HG03097 (cell line): ENCODE measurements at regions not wholly inside any gene's neighbourhood (a gene's known extent, or its start where the extent isn't known, plus 50 kb on each side); places are given as distances from the start of the nearest gene placed in this dataset.

Experiments
- ATAC-seq: cut with Tn5 transposase; IDR thresholded peaks from one replicate; pipeline ENCODE4 v1.9.1; 2021; ENCODE audit not compliant: unreplicated experiment, low FRiP score

DNA sequence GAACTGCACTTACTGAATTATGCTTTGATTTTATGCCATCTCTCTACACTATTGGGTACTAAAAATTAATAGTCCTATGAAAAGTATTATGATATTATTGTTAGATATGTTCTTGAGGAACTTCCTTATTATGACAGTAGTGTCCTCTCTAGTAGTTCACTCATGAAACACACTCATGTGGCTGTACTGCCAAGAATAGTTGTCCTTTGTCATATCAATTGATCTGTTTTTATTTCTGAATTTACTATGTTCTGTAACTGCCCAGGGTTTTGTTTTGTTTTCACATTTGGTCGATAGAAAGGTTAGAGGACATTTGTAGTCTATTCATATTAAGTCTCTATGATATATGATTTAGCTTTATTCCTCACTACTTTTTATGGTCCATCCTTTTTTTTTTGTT, 215.2 kb downstream of the PPARGC1A start:
- no peak for ATAC-seq

DNA sequence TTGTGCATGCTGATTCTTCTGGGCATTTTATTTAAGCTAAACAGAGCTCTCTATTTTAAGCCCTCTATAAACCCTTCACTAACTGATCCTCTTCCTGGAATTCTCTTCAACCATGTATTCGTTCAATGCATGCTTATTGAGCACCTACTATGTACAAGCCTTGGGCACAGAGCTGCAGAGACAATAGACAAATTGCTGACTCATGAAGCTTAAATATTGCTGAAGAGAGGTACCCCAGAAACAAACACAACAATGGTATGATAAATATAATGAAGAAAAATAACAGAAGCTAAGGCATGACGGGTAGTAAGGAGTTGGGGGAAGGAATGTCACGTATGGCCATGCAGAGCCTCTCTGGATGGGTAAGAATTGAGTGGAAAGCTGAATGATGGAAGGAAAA, 222.2 kb downstream of the PPARGC1A start:
- no peak for ATAC-seq

DNA sequence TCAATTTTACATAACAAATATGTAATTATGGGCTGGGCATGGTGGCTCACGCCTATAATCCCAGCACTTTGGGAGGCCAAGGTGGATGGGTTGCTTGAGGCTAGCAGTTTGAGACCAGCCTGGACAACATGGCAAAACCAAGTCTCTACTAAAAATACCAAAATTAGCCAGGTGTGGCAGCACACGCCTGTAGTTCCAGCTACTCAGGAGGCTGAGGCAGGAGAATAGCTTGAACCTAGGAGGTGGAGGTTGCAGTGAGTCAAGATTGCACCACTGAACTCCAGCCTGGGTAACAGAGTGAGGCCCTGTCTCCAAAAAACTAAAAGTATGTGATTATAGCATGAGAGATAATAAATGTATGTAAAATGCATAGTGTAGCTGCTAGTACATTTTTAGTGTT, 229.0 kb downstream of the PPARGC1A start:
- ATAC-seq, result no peak

DNA sequence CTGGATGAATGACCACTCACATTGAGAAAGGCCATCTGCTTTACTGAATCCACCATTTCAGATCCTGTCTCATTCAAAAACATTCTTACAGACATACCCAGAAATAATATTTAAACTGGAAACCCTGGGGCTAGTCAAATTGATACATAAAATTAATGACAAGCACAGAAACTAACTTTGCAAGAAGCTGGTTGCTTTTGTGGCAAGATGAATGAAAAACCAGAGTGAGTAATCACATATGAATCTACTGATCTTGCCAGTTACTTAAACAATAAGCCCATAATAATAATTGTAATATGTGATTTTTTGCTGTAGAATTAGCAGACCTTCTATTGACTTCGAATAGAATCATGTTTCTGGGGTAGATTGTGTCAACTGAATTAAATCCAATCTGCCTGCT, 235.1 kb downstream of the PPARGC1A start:
- no peak for ATAC-seq

DNA sequence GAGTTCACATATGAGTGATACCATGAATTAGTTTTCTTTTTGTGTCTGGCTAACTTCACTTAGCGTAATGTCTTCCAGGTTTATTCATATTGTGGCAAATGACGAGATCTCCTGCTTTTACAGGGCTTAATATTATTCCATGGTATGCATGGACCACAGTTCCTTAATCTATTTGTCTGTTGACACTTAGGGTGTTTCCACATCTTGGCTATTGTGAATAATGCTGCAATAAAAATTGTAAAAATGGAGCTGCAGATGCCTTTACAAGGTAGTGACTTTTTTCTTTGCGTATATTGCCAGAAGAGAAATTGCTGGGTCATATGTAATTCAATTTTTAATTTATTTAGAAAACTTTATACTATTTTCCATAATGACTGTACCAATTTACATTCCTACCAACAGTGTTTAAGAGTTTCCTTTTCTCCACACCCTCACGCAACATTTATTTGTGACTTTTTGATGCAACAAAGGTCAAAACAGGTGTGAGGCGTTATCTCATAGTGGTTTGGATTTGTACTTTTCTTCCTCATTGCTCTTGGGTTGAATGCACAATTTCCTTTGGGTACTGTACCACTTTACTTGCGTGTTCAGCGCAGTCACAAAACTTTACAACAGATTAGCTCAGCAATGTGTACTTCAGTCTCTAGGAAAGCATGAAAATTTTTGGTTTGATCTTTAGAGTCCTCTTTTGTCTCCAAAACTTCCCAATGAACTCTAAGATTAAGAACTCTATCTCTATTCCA, 240.8 kb downstream of the PPARGC1A start:
- ATAC-seq, result no peak

DNA sequence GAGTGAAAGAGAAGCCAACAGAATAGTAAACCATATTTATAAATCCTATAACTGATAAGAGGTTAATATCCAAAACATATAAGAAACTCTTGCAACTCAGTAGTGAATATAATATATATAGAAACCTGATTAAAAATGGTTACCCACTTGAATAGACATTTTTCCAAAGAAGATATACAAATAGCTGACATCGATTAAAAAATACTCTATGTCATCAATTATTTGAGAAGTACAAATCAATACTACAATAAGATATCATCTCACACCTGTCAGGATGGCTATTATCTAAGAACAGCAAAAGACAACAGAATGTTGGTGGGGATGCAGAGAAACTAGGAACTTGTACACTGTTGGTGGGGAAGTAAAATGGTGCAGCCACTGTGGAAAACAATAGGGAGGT, 254.4 kb downstream of the PPARGC1A start:
- ATAC-seq, result no peak

DNA sequence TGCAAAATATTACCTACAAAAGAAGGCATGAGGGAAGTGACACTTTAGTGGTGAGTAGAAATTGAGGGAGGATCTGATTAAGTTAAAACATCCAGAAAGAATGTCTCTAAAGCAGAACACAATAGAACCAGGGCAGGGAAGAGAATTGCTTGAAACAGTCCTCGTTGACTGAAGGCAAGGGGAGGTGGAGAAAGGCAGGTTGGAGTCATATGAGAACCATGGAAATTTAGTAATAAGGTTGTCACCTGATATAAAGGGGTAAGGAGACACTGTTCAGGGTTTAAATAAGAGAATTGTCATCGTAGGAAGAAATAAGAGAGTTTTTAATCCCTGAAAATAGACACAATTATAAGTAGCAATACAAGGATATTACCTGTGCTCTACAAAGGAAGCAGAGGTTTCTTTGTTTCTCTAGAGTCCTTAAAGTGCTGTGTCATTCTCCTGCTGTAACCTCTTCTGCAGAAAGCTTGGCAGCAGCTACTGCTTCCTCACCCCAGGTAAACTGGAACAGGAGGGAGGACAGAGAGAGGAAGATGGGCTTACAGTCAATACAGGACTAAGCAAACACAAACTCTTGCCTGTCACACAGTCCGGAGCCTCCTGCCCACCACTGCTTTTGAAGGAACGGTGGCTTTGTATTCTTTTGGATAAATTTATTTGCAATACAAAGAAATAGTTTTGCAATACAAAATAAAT, 258.4 kb downstream of the PPARGC1A start:
- ATAC-seq, result no peak

DNA sequence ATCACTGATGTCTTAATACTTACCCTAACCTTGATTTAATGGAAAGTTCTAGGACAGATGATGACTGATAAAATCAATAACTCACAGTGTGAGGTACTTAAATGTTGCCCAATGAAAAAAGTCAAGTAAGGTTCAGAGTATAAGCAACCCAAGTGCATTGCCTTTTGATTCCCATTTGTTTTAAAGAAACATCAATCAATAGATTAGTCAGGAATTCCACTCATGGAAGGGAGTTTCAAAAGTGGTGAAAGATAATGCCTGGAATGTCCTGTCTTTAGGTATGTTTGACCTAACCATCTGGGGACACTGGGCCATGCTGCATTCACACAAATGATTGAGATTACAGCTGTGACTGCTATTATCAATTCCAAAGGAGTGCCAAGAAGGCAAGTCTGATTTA, 259.7 kb downstream of the PPARGC1A start:
- no peak for ATAC-seq

DNA sequence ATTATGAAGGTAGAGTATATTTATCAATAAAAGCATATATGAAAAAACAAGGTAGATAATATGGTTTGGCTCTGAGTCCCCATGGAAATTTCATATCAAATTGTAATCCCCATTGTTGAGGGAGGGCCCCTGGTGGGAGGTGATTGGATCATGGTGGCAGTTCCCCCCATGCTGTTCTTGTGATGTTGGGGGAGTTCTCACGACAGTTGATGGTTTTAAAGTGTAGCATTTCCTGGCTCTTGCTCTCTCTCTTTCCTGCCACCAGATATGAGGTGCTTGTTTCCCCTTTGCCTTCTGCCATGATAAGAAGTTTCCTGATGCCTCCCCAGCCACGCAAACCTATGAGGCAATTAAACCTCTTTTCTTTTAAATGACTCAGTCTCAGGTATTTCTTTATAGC, 260.4 kb downstream of the PPARGC1A start:
- no peak for ATAC-seq

DNA sequence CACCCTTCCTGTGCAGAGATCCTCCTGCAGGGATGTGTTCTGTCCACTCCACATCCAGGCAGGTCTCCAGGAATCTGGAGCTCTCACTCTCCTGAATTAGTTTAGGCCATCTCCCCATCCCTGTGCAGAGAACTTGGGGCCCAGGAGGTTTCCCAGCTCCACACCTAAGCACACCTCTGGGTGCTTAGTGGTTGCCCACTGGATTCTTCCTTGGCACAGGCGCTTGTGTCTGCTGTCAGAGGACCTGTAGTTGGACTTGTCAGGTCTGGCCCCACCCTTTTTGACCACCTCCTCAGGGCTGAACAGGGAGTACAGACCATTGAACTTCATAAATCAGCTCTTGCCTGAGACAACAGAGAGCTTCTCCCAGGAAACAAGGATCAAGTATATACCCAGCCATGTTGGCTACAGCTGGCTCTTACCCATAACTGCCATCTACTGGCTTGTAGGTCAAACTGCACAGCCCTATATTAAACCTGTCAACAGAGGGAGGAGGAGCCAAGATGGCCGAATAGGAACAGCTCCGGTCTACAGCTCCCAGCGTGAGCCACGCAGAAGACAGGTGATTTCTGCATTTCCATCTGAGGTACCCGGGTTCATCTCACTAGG, 275.5 kb downstream of the PPARGC1A start:
- no peak for ATAC-seq

DNA sequence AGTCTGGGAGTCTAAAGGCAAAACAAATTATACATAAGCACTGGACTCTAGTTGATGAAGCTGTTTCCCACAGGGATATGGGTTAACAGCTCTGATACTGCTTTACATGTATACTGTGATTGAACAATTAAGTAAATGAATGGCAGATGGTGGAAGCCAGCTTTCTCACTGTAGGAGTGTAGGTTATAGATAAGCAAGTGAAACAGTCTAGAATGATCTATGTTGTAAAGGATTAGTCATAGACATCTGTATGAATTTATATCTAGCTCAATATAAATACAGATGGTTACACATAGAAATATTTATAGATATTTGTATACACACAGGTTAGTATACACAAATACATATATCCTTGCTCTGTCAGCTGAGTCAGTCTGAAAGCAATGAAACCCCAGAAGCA, 276.1 kb downstream of the PPARGC1A start:
- no peak for ATAC-seq

DNA sequence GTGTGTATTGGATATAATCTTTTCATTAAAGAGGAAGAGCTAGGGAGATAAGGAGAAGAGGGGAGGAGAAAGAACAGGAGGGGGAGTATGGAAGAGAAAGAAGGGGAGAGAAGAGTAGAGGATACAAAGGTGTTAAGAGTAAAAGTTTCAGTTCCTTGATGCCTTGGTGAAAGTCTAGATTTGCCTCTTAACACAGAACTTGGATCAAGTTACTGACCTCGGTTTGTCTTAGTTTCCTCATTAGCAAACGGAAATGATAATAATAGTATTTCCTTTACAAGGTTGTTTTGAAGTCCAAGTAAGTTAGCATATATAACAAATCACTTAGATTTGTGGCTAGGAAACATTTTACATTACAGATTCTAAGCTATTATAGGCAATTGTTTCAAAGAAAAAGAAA, 287.1 kb downstream of the PPARGC1A start:
- ATAC-seq, result no peak

DNA sequence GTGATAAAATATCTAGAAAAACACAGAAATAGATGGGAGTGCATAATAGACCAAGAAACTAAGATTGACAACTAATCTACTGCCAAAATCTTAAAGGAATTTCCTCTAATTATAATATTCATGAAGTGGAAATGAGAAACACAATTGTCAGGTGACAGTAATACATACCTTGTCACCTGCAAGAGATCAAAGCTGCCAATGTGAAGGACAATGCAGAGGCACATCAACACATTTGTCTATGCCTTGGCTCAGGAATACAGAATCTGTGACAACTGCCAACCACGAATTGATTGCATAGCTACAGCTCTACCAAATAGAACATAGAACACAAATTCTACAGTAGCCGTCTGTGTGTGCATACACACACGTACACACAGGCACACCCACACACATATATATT, 295.7 kb downstream of the PPARGC1A start:
- no peak for ATAC-seq

DNA sequence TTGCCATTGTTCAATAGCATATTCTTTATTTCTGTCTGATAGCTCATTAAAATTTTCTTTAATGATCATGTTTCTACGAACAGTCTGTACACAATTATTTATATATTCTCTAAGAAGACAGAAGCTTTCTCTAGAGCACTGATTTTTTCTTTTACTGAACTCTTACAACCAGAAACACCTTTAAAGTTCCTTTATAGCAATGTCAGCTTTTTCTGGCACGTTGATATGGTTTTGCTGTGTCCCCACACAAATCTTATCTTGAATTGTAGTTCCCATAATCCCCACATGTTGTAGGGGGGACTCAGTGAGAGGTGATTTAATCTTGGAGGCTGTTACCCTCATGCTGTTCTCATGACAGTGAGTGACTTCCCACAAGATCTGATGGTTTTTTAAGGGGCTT, 299.4 kb downstream of the PPARGC1A start:
- ATAC-seq, result no peak

DNA sequence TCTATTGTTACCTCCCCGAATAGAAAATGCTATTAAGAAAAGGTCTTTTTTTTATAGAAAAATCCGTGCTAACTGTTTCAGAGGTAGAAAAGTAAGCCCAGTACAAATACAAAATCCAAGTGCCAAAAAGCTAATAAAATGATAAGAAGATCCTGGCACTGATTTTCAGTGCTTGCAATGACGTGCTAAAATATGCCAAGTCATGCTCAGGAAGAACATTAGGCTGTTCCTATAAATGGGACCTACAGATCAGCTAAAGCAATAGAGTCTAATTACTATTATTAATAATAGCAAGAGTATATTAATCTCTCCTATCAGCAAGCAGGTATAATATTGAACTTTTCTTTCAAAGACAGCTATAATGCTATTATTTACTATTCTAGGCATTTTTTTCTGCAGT, 305.8 kb downstream of the PPARGC1A start:
- ATAC-seq, result no peak

DNA sequence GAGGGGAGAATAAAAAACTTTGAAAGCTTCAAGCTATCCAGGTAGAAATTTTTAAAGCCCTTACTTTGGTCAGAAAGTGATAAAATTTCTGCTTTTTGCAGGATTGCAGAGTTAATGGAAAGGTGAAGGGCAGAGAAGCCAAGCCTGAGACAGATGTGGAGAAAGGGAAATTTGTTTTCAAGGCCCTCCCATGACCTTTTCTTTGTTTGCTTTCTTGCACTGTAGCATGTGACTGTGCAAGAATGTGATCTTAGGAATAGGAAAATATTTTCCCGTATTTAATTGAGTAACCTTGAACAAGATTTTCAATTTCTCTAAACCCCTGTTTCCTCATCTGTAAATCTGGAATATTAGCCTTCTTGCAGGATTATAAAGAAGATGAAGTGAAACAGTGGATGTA, 307.2 kb downstream of the PPARGC1A start:
- ATAC-seq, result no peak

DNA sequence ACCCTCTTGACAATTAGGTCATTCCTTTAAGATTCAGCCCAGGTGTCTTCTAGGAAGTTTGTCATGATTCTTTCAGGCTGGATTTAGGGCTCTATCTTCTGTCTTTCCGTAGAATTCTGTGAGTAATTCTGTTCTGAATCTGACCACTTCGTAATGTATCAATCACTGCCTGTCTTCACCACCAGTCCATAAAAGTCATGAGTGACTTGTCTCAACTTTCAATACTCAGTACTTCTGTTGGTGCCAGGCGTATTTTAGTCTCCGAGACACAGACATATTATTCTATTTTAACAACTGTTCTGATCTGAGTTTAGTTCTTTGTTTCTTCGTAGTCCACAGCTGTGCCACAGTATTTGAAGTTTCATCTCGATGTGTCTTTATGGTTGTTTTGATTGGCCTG, 310.7 kb downstream of the PPARGC1A start:
- ATAC-seq, result no peak

DNA sequence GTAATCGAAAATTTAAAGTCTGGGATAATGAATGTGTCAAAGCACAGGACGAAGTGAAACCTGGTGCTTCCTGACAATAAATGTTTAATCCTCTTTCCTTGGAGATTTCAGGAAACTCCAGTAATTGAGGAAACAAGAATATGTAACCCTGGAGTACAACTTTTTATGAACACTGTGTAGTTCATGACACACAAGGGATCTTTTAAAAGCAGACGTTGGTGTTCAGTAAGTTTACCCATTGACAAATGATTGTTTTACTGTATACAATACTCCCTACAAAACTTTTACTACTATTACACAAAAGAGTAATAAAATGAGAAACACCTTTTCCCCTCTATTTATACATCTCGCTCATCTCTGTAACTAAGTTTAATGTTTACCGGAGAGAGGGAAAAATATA, 312.4 kb downstream of the PPARGC1A start:
- no peak for ATAC-seq

DNA sequence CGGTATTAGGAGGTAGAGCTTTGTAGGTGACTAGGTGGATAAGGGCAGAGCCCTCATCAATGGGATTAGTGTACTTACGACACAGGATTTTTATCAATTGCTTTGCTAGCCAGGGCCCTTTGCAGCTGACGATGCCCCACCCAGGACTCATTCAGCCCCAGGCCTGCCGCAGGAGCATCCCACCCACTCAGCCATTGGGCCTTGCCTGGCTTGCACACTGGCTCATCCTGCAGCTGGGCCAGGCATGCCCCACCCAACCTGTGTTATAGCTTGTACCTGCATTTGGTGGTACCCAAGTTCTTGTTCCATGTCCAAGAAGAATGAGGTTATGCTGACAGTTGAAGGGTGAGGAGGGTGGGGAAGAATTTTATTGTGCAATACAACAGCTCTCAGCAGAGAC, 317.5 kb downstream of the PPARGC1A start:
- no peak for ATAC-seq

DNA sequence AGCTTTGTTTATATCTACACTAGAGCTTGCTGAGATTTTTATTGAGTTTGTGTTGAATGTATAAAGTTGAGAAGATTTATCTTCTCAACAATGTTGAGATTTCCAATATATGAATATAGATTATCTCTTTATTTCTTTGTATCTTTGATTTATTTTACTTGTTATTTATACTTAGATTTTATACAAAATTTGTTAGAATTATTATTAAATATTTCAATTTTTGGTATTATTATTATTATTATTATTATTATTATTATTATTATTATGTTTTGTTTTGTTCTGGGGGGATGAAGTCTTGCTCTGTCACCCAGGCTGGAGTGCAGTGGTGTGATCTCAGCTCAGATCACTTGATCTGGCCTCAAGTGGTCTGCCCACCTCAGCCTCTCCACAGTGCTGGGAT, 322.5 kb downstream of the PPARGC1A start:
- ATAC-seq, result no peak

DNA sequence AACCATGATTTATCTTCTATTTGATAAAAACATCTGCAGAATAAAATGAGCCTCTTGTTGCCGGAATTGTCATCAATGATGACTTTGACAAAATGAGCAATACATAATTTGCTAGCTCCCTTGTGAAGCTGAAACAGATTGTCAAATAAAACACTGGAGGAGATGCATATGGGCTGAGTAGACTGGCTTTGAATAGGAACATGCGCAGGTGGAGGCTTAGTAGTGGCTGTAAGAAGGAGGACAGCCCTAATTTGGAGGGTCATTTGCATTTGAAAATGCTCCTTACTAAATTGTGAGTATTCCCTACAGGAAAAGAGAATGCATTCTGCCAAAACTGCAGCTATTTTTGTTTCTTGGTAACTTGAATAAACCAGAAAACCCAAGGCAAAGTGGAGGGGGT, 329.1 kb downstream of the PPARGC1A start:
- no peak for ATAC-seq

DNA sequence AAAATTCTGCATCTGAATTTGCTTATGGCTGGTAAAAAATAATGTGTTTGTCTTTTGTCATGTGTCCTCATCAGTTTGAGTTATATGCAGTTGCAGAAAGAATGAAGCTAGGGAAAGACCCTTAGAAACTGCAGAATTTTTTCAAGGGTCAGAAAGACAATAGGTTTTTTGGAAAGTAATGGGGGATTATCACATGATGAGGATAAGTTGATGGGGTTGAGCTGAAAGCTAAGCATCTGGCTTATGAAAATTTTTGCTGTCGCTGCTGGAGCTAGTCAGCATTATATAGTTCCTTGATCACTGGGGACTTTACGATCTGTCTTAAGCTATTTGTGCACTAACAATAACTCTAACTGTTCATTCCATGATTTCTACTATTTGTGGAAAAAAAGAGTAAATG, 331.7 kb downstream of the PPARGC1A start:
- no peak for ATAC-seq
